GM19452 (cell line): ENCODE measurements at regions not wholly inside any gene's neighbourhood (a gene's known extent, or its start where the extent isn't known, plus 50 kb on each side); places are given as distances from the start of the nearest gene placed in this dataset.

Source experiments
- ATAC-seq: cut with Tn5 transposase; IDR thresholded peaks from one replicate; pipeline ENCODE4 v1.9.1; 2021; ENCODE audit not compliant: unreplicated experiment

- ATAC-seq: no peak
These were observed 324.4 kb downstream of the PRELID2 start for GRCh38 chr5:145510769-145511168.

DNA sequence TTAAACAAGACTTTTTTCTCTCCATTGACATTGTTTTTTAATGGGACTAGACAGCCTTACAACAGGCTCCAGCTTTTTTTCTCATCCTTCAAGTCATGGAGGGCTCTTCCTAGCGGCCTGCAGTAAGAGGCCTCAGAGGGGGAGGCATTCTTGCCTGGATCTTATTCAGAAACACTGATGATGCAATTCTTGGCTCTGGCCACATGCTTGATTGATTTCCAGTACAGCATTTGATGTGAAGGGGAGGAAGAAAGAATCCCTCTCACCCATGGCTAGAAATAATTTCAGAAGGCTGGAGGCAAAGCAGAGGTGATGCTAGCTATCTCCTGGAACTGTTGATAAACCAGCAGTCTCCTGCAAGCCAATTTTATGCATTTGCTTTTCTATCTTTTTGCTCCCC lies 324.8 kb downstream of the PRELID2 start:
- ATAC-seq: no peak

GRCh38 chr5:145509336-145510136 lies 325.6 kb downstream of the PRELID2 start:
- ATAC-seq: no peak

- ATAC-seq: no peak
These were observed 328.8 kb downstream of the PRELID2 start for GRCh38 chr5:145506185-145506850.

DNA sequence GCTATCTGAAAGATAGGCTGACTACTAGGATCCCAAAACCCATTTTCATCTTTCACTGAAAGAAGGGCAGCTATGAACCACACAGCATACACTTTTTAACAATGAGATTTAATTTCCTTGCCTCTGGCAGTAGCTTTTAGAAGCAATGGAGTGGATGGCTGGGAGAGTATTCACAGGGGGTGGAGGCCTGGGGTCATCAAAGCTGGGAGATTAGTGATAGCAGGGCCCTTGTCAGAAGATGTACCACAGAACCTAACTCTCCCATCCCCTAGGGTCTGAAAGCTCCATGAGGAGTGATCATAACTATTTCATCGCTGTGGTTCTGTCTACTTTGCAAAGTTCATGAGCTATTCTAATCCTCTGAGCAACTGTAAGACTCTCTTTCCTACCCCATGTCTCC lies 332.2 kb downstream of the PRELID2 start:
- no peak for ATAC-seq

DNA sequence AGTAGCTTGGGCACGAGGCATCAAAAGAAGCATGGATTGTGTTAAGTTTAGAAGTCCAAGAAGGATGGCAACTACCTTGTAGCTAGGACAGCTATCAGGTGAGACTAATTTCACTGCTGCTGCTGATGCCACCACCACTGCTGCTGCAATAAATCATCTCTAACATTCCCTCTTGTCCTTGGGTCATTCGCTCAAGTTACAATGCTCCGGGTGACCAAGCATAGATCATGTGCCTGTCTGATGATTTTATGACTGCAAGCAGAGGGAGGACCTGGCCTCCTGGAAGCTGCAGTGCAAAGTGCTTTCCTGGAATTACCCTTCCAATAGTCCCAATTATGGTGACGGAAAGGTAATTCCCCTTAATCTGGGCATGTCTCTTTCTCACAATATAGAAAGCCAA lies 334.4 kb downstream of the PRELID2 start:
- no peak for ATAC-seq

- no peak for ATAC-seq
These were observed 335.7 kb downstream of the PRELID2 start for GRCh38 chr5:145499483-145499882.

GRCh38 chr5:145497052-145497451 lies 338.1 kb downstream of the PRELID2 start:
- ATAC-seq: no peak

DNA sequence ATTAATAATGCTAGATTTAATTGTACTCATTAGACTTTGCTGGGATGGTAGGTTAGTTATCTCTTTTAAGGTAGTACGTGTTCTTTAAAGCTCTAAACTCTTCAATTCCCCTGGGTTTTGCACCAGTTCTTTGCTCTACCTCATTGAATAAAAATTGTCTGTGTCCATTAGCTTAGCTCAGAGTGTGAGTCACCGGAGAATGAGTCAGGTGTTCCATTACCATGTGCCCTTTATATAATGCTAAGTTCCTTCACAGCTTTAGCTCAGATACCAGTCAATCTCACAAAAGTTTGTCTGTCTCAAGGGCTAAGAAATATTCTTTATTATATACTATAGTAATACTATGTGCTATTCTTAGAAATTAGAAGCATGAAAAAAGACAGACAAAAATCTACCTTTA lies 339.4 kb downstream of the PRELID2 start:
- no peak for ATAC-seq

DNA sequence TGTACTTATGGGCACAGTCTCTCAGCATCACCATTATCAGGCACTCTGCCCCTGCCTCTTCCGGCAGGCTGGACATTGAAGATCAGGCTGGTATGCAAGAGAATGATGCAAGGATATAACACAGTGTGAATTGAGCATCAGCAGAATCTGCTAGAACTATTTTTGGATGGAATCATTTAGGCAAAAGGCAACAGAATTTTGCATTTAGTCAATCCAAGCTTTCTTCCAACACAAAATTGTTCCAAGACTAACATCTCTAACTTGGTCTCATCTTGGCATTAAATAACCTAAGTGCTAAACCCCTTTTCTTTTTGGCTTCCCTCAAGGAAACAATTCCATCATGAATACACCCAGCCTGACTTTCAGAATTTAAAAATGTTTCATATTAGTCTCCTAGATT lies 339.9 kb downstream of the PRELID2 start:
- no peak for ATAC-seq

- no peak for ATAC-seq
These were observed 341.7 kb downstream of the PRELID2 start for GRCh38 chr5:145493435-145493834.

DNA sequence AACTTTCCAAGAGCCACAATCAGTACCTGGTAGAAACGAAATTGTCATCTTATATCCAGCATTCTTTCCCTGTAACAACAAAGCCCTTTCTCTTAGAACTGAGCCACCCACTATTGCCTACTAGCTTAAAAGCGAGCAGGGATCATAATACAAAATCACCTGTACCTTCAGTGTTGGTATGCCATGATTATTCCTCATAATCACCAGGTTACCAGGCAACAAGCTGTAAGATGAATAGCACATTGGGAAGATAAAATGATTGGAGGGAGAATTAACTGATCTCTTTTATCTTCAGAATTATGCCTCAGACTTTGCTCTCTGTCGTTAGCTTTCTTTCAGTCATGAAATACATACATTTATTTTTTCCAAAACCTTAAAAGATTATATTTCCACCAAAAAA lies 345.6 kb downstream of the PRELID2 start:
- no peak for ATAC-seq

- ATAC-seq: no peak
These were observed 351.0 kb downstream of the PRELID2 start for GRCh38 chr5:145484158-145484557.

GRCh38 chr5:145483212-145483611 lies 351.9 kb downstream of the PRELID2 start:
- no peak for ATAC-seq

DNA sequence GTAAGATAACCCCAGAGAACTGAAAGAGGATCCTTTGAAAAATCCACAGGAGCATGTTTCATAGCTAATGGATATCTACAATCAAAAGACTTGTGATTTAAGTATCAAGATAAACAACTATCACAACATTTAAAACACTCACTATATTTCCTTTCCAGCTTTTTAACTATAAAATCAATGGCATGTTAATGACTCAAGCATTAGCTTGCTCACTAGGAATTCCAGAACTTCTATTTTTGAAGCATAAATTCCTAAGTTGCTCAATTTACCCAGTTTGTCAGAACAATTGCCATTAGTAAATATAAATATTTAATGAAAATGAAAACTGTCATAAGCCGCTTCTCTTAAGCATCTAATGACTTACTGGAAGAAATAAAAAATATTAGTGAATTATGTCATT lies 355.3 kb downstream of the PRELID2 start:
- ATAC-seq: no peak

GRCh38 chr5:145479271-145479670 lies 355.9 kb downstream of the PRELID2 start:
- ATAC-seq: no peak

GRCh38 chr5:145478651-145479050 lies 356.5 kb downstream of the PRELID2 start:
- ATAC-seq: no peak

- ATAC-seq: no peak
These were observed 362.0 kb downstream of the PRELID2 start for GRCh38 chr5:145473042-145473642.

DNA sequence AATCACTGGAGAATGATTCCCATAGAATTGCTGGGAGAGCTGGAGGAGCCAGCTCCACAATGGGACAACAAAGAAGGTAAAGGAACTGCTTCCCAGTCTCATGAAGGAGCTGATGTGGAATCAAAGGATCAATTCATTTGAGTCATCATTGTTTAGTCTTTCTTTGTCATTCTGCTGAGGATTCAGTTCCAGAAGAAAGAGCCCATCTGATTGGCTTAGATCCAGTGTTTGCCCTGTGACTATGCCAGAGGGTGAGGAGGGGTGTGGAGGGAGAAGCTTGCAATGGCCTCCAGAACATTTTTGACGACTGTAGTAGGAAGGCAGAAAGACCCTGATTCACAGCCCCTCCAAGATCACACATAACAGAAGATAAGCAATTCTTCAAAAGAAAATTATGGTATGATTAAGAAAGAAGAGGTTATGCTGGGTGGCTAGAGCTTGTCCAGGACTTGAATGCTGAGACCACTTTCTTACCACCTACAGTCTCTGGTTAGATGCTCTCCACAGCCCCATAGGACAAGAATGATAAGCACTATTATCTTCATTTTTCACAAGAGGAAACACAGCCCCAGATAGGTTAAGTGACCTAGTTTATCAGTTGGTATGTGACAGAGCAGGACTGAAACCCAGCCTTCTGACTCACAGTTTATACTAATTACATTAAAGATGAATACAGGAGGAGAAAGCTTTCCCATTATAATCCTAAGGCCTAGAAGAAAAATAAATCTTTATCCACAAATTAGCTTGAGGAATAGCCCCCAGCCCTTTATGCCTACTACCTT lies 363.1 kb downstream of the PRELID2 start:
- ATAC-seq: no peak

DNA sequence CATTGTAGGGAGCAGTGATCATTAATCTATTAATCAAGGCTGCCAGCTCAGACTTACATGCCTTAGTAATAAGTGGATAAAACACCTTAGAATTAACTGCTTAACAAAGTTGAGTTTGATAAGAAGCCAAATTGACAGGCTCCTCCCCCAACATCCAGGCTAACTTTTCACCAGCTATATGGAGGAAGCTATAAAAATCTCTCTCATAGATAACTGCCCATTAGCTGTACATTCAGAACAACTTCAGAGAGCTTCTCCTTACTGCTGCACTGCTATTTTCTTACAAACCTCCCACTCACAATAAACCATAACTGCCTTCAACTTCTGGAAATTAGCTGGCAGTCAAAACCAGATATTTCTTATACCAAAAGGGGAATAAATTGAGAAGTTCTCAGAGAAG lies 364.1 kb downstream of the PRELID2 start:
- no peak for ATAC-seq

DNA sequence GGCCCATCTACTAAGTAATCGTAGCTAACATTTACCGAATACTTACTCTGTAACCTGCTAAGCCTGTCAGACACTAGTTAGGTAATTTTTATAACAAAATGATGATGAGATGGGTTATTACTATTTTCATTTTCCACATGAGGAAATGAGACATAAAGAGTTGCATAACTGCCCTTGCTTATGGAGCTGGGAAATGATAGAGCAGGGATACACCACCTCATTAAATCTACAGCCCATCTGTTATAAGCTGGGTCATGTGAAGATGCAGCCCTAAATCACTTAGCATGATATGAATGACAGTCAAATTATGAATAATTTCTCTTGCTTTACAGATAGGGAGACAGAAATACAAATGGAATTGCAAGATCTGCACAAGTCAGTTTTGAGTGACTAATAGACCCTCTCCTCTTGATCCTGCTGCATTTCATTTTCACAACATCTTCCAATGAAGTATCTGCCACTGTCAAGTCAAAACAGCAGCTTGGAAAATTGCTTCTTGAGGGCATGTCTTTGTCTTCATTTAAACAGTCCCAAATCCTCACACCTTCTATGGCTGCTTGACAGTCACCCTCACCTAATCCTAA lies 364.7 kb downstream of the PRELID2 start:
- ATAC-seq: no peak
